ENCODE measurements at regions not wholly inside any gene's neighbourhood (a gene's known extent, or its start where the extent isn't known, plus 50 kb on each side); places are given as distances from the start of the nearest gene placed in this dataset.

GRCh38 chr4:183563874-183564273 lies 59.0 kb downstream of the ING2 start:
- peak; percentile 65 for DNase-seq (ENCODE audit: low read depth, low spot score)

- peak; percentile 54 for DNase-seq (ENCODE audit: low read depth, low spot score)
Observed at GRCh38 chr4:183571350-183571941, 66.6 kb downstream of the ING2 start.

GRCh38 chr4:183576701-183577404 lies 72.0 kb downstream of the ING2 start:
- peak; percentile 12 for DNase-seq (ENCODE audit: low read depth, low spot score)

- no peak for DNase-seq (ENCODE audit: low read depth, low spot score)
Observed at GRCh38 chr4:183580370-183580769, 75.5 kb downstream of the ING2 start.

GRCh38 chr4:183580849-183581248 lies 76.0 kb downstream of the ING2 start:
- no peak for DNase-seq (ENCODE audit: low read depth, low spot score)

- no peak for DNase-seq (ENCODE audit: low read depth, low spot score)
Observed at GRCh38 chr4:183586824-183587223, 72.2 kb downstream of the RWDD4 start.

GRCh38 chr4:183588169-183588675 lies 70.8 kb downstream of the RWDD4 start:
- peak; percentile 14 for DNase-seq (ENCODE audit: low read depth, low spot score)

- no peak for DNase-seq (ENCODE audit: low read depth, low spot score)
Observed at GRCh38 chr4:183588691-183589090, 70.3 kb downstream of the RWDD4 start.

- DNase-seq (ENCODE audit: low read depth, low spot score): peak; percentile 20
Observed at GRCh38 chr4:183589461-183590099, 69.4 kb downstream of the RWDD4 start.

Measured in astrocyte of the hippocampus (primary cell).